B cell (primary cell): ENCODE measurements at regions not wholly inside any gene's neighbourhood (a gene's known extent, or its start where the extent isn't known, plus 50 kb on each side); places are given as distances from the start of the nearest gene placed in this dataset.

Source experiments
- ATAC-seq: fragments of 200-7000 bp; cut with Tn5 transposase; one replicate; pipeline ENCODE4 v1.10.0; 2021; ENCODE audit warnings: low read depth, mild to moderate bottlenecking, moderate number of reproducible peaks, moderate library complexity
- CTCF ChIA-PET: fragments of 350-600 bp; sonication (Branson Sonifier 250); formaldehyde crosslinking; loops from one replicate; lab custom pipeline; 2021; ENCODE audit warnings: antibody characterized with exemption, inconsistent platforms; lab: Charles Lee
- POLR2A ChIA-PET: fragments of 350-600 bp; sonication (Branson Sonifier 250); formaldehyde crosslinking; loops from one replicate; lab custom pipeline; 2021; ENCODE audit warnings: antibody characterized with exemption; lab: Charles Lee
- DNase-seq: peaks from one replicate; pipeline ENCODE4 v3.0.0; 2013
- H2AFZ ChIP-seq: 2 replicates; pipeline ENCODE4 v1.6.1; 2012; ENCODE audit warnings: mild to moderate bottlenecking, low read depth, low read length; ENCODE audit not compliant: insufficient read depth, poor library complexity, severe bottlenecking
- H3K27ac ChIP-seq, 2 donors: 1 replicate in 1 of 2; 2 replicates in 1 of 2; pipeline ENCODE4 v1.5.1; 2012 to 2013; ENCODE audit warnings: low read length in 2 of 2, mild to moderate bottlenecking in 2 of 2, moderate library complexity in 1 of 2
- H3K27me3 ChIP-seq, 4 experiments: fragments of 200-600 bp in 1 of 4; sonication (generic) in 1 of 4; replicated peaks in 1 of 4; 1 replicate in 2 of 4; 2 replicates in 2 of 4; pipeline versions ENCODE4 v1.6.1 to v1.7.0; 2013 to 2016; ENCODE audit warnings: low read length in 3 of 4, mild to moderate bottlenecking in 2 of 4, mixed read lengths in 1 of 4, moderate library complexity in 1 of 4; ENCODE audit not compliant: insufficient read depth in 4 of 4, control insufficient read depth in 3 of 4; ENCODE audit errors: control extremely low read depth in 1 of 4
- H3K36me3 ChIP-seq, 2 experiments: replicated peaks in 1 of 2; 1 replicate in 1 of 2; 2 replicates in 1 of 2; pipeline versions ENCODE4 v1.6.1 to v1.7.1; 2013; ENCODE audit warnings: low read length in 1 of 2; ENCODE audit not compliant: insufficient read depth in 2 of 2, control insufficient read depth in 1 of 2; ENCODE audit errors: control extremely low read depth in 1 of 2, extremely low read depth in 1 of 2
- H3K4me1 ChIP-seq, 2 donors: fragments of 200-600 bp in 1 of 2; sonication (generic) in 1 of 2; 1 replicate in 1 of 2; 2 replicates in 1 of 2; pipeline versions ENCODE4 v1.5.1 to v1.6.1; 2013 to 2017; ENCODE audit warnings: low read length in 2 of 2; ENCODE audit not compliant: control insufficient read depth in 2 of 2, insufficient read depth in 2 of 2
- H3K4me2 ChIP-seq: replicated peaks from 2 replicates; pipeline ENCODE3; 2012; ENCODE audit warnings: mild to moderate bottlenecking, low read depth, low read length; ENCODE audit not compliant: poor library complexity, severe bottlenecking
- H3K4me3 ChIP-seq, 5 experiments: fragments of 200-600 bp in 1 of 5; sonication (generic) in 1 of 5; 1 replicate in 3 of 5; 2 replicates in 2 of 5; pipeline versions ENCODE4 v1.5.1 to v1.7.0; 2011 to 2016; ENCODE audit warnings: low read length in 4 of 5, mild to moderate bottlenecking in 4 of 5, low read depth in 2 of 5, control low read depth in 1 of 5, moderate library complexity in 1 of 5; ENCODE audit not compliant: insufficient read depth in 1 of 5; ENCODE audit errors: control extremely low read depth in 1 of 5, extremely low read depth in 1 of 5
- H3K79me2 ChIP-seq: fragments of 200-600 bp; sonication (generic); one replicate; pipeline ENCODE4 v1.6.0; 2016; ENCODE audit warnings: low read length; ENCODE audit not compliant: control insufficient read depth, insufficient read depth
- H3K9ac ChIP-seq: fragments of 200-600 bp; sonication (generic); 2 replicates; pipeline ENCODE4 v1.6.1; 2017; ENCODE audit warnings: mild to moderate bottlenecking, low read length, moderate library complexity
- H3K9me3 ChIP-seq, 3 donors: one replicate each; pipeline versions ENCODE4 v1.6.1 to v1.7.1; 2013; ENCODE audit warnings: low read length in 2 of 3; ENCODE audit not compliant: control insufficient read depth in 2 of 3, insufficient read depth in 1 of 3; ENCODE audit errors: control extremely low read depth in 1 of 3
- H4K20me1 ChIP-seq: 2 replicates; pipeline ENCODE4 v1.6.0; 2012; ENCODE audit warnings: mild to moderate bottlenecking, low read length; ENCODE audit not compliant: insufficient read depth, control insufficient read depth, poor library complexity, severe bottlenecking
- H3K27ac Mint-ChIP-seq: one replicate; pipeline ENCODE4 v1.8.0; 2021; ENCODE audit warnings: mixed read lengths
- H3K27me3 Mint-ChIP-seq: one replicate; pipeline ENCODE4 v1.8.0; 2021; ENCODE audit warnings: mixed read lengths
- H3K4me1 Mint-ChIP-seq: one replicate; pipeline ENCODE4 v1.8.0; 2021; ENCODE audit warnings: mixed read lengths
- H3K4me3 Mint-ChIP-seq: one replicate; pipeline ENCODE4 v1.8.0; 2021; ENCODE audit warnings: mixed read lengths
- H3K9me3 Mint-ChIP-seq: one replicate; pipeline ENCODE4 v1.8.0; 2022; ENCODE audit warnings: mixed read lengths; ENCODE audit not compliant: insufficient read depth
- CTCF ChIP-seq: fragments of 200-600 bp; IDR thresholded peaks from one replicate; pipeline ENCODE4 v1.8.0; 2022; ENCODE audit warnings: antibody characterized with exemption, mild to moderate bottlenecking
- EZH2 ChIP-seq: IDR thresholded peaks from 2 replicates; pipeline ENCODE4 v1.6.1; 2012; ENCODE audit warnings: borderline replicate concordance, low read depth, mild to moderate bottlenecking, moderate library complexity, low read length; ENCODE audit not compliant: insufficient read depth, poor library complexity, severe bottlenecking
- WGBS: methylation state at CpG from one replicate; pipeline ENCODE4 v1.1.5; 2013; ENCODE audit warnings: missing lambda C conversion rate; ENCODE audit not compliant: insufficient coverage; 5-methylcytosine and 5-hydroxymethylcytosine counted together
- intact Hi-C: fragments of 100-400 bp; cut with micrococcal nuclease; formaldehyde crosslinking; loops from one replicate; pipeline ENCODE4 v1.10.0; 2022

- H3K4me3 Mint-ChIP-seq = no peak overlapping the region
- H3K27ac Mint-ChIP-seq = no peak overlapping the region
- no peak overlapping the region for H2AFZ ChIP-seq
- no peak overlapping the region for H3K4me3 ChIP-seq
- WGBS = 17% methylated on average over 7 of the region's 7 CpGs
- H3K4me1 Mint-ChIP-seq = no peaks in the 10 kb centered on the region
- H3K27ac ChIP-seq = no peak overlapping the region
- H3K27me3 ChIP-seq = peaks cover 0 to 10% (median 0%) of the 10 kb centered on the region in 4 experiments
- no peaks in the 10 kb centered on the region for H4K20me1 ChIP-seq
- TF ChIP-seq EZH2 (no peak), CTCF (no peak)
- no peak for ATAC-seq
- H3K4me2 ChIP-seq = no peak overlapping the region
- no peaks in the 10 kb centered on the region for H3K79me2 ChIP-seq
- no peak overlapping the region for H3K9ac ChIP-seq
- H3K9me3 Mint-ChIP-seq = peaks cover 8% of the 10 kb centered on the region
- DNase-seq = no peak
- peaks cover 0 to 9% (median 0%) of the 10 kb centered on the region in 3 donors for H3K9me3 ChIP-seq
- no peaks in the 10 kb centered on the region for H3K4me1 ChIP-seq
- ChIA-PET CTCF (no interaction called here), POLR2A (no interaction called here)
- intact Hi-C loops = no loop called here
- peaks cover 37% of the 10 kb centered on the region for H3K27me3 Mint-ChIP-seq
- H3K36me3 ChIP-seq = no peaks in the 10 kb centered on the region
These were observed 305.2 kb upstream of the IRX3 start for GRCh38 chr16:54591816-54592246.

- H3K79me2 ChIP-seq = no peaks in the 10 kb centered on the region
- H2AFZ ChIP-seq = no peak overlapping the region
- Mint-ChIP-seq H3K27me3 (peaks cover 33% of the 10 kb centered on the region), H3K4me3 (no peak overlapping the region), H3K4me1 (no peaks in the 10 kb centered on the region), H3K9me3 (peaks cover 8% of the 10 kb centered on the region), H3K27ac (no peak overlapping the region)
- 35% methylated on average over 2 of the region's 4 CpGs for WGBS
- peaks cover 0 to 8% (median 0%) of the 10 kb centered on the region in 3 donors for H3K9me3 ChIP-seq
- no peak for TF ChIP-seq EZH2
- no peak overlapping the region for H3K4me2 ChIP-seq
- POLR2A ChIA-PET = no interaction called here
- ATAC-seq = no peak
- no peaks in the 10 kb centered on the region for H4K20me1 ChIP-seq
- peaks cover 0 to 5% (median 0%) of the 10 kb centered on the region in 4 experiments for H3K27me3 ChIP-seq
- no peak overlapping the region for H3K9ac ChIP-seq
- CTCF ChIA-PET = no interaction called here
- no peaks in the 10 kb centered on the region for H3K36me3 ChIP-seq
- no peak overlapping the region for H3K4me3 ChIP-seq
- no peak for DNase-seq
- no peak overlapping the region for H3K27ac ChIP-seq
- no peaks in the 10 kb centered on the region for H3K4me1 ChIP-seq
- intact Hi-C loops = no loop called here
These were observed 304.2 kb upstream of the IRX3 start for GRCh38 chr16:54590836-54591235.
